ENCODE measurements at regions not wholly inside any gene's neighbourhood (a gene's known extent, or its start where the extent isn't known, plus 50 kb on each side); places are given as distances from the start of the nearest gene placed in this dataset.
"Not testable (repeated sequence)": the region's sequence is repeated elsewhere in the genome, so short reads cannot be mapped to it uniquely, and the experiment has no call there.

- not testable (repeated sequence) for TF ChIP-seq EZH2 (IDR thresholded peaks at IDR 0.05; ENCODE audit: insufficient read depth, poor library complexity, severe bottlenecking); EZH2phosphoT487 (IDR thresholded peaks at IDR 0.05; ENCODE audit: insufficient read depth, low read depth)
Measured at GRCh38 chr3:86876504-86877181, 114.3 kb downstream of the VGLL3 start.

Measured in GM23248 (cell line).